NCI-H748 (cell line): ENCODE measurements at regions not wholly inside any gene's neighbourhood (a gene's known extent, or its start where the extent isn't known, plus 50 kb on each side); places are given as distances from the start of the nearest gene placed in this dataset.
A peak's percentile ranks its signal among the peaks of the same experiment; 100 is the strongest.
"Not testable (repeated sequence)": the region's sequence is repeated elsewhere in the genome, so short reads cannot be mapped to it uniquely, and the experiment has no call there.

Experiments
- DNase-seq: peaks from one replicate; lab custom pipeline; 2025; ENCODE audit not compliant: unreplicated experiment; lab: John Stamatoyannopoulos, UW

- no peak for DNase-seq
These were observed 92.0 kb upstream of the SRSF6 start for GRCh38 chr20:43365691-43366090.

- DNase-seq, result no peak
These were observed 93.7 kb upstream of the SRSF6 start for GRCh38 chr20:43364001-43364400.

- no peak for DNase-seq
These were observed 94.2 kb upstream of the SRSF6 start for GRCh38 chr20:43363506-43363905.

- DNase-seq, result no peak
These were observed 96.2 kb upstream of the SRSF6 start for GRCh38 chr20:43361526-43361925.

GRCh38 chr20:43360016-43360415, 97.7 kb upstream of the SRSF6 start:
- no peak for DNase-seq

GRCh38 chr20:43358811-43359210, 98.9 kb upstream of the SRSF6 start:
- no peak for DNase-seq

GRCh38 chr20:43357352-43357751, 100.3 kb upstream of the SRSF6 start:
- no peak for DNase-seq

- no peak for DNase-seq
These were observed 102.1 kb upstream of the SRSF6 start for GRCh38 chr20:43355610-43356009.

- no peak for DNase-seq
These were observed 104.7 kb upstream of the SRSF6 start for GRCh38 chr20:43352996-43353395.

GRCh38 chr20:43350694-43351093, 107.0 kb upstream of the SRSF6 start:
- DNase-seq, result not testable (repeated sequence)

- no peak for DNase-seq
These were observed 107.9 kb upstream of the SRSF6 start for GRCh38 chr20:43349841-43350240.

GRCh38 chr20:43347839-43348238, 109.9 kb upstream of the SRSF6 start:
- not testable (repeated sequence) for DNase-seq

- DNase-seq, result peak; percentile 93
These were observed 112.0 kb upstream of the SRSF6 start for GRCh38 chr20:43345676-43346075.

GRCh38 chr20:43341511-43341910, 116.2 kb upstream of the SRSF6 start:
- no peak for DNase-seq

GRCh38 chr20:43337036-43337435, 120.7 kb upstream of the SRSF6 start:
- no peak for DNase-seq

GRCh38 chr20:43334080-43334479, 123.6 kb upstream of the SRSF6 start:
- no peak for DNase-seq

GRCh38 chr20:43331906-43332305, 125.8 kb upstream of the SRSF6 start:
- DNase-seq, result no peak

GRCh38 chr20:43328697-43329096, 129.0 kb upstream of the SRSF6 start:
- DNase-seq, result no peak

GRCh38 chr20:43327234-43327633, 130.5 kb upstream of the SRSF6 start:
- DNase-seq, result not testable (repeated sequence)

- DNase-seq, result no peak
These were observed 131.8 kb upstream of the SRSF6 start for GRCh38 chr20:43325926-43326325.

GRCh38 chr20:43323592-43323991, 133.9 kb upstream of the PTPRT start:
- DNase-seq, result no peak

GRCh38 chr20:43322851-43323250, 133.1 kb upstream of the PTPRT start:
- peak; percentile 50 for DNase-seq

GRCh38 chr20:43320536-43320935, 130.8 kb upstream of the PTPRT start:
- DNase-seq, result no peak

GRCh38 chr20:43318755-43319297, 129.1 kb upstream of the PTPRT start:
- no peak for DNase-seq
